IPS-NIHi7 (cell line): ENCODE measurements at regions not wholly inside any gene's neighbourhood (a gene's known extent, or its start where the extent isn't known, plus 50 kb on each side); places are given as distances from the start of the nearest gene placed in this dataset.
"Not testable (repeated sequence)": the region's sequence is repeated elsewhere in the genome, so short reads cannot be mapped to it uniquely, and the experiment has no call there.

ENCODE experiments used
- DNase-seq: peaks from one replicate; pipeline ENCODE4 v3.0.0; 2012; ENCODE audit warnings: mixed read lengths; ENCODE audit errors: extremely low spot score

- DNase-seq, result not testable (repeated sequence)
Observed at GRCh38 chr2:2720806-2721205, 389.7 kb upstream of the MYT1L start.

- no peak for DNase-seq
Observed at GRCh38 chr2:2720351-2720750, 389.3 kb upstream of the MYT1L start.

DNA sequence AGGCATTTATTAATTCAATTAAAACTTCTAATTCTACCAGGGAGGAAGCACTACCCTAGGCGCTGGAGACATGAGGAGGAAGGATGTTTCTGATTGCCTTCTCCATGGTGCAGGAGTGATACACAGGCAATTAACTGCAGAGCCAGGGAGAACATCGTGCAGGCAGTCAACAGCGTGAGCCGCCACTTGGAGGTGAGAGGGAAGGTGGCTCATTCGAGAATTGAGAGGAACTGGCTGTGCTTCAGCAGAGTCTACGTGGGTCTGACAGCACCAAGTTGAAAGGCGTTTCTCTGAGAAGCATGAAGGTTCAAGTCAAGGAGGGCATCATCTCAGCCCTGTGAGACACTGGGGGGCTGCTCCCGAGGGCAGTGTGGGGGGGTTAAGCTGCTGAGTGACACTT, 388.7 kb upstream of the MYT1L start:
- no peak for DNase-seq

DNA sequence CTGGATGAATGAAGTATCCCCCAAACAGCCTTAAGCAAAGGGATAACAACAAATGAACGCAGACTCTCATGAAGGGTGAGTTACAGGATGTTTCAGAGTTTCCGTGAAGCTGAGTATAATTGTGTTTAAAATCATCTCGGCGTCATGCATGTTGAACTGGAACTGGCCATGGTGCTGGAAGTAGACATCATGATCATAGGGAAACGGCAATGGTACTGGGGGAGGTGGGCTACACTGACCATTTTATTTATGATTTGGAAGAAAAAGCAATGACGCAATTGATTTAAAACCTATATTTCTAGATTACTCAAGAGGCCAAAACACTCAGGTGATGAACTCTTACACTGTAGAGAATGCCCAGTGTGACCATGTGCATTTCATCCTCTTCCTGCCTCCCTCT, 387.9 kb upstream of the MYT1L start:
- no peak for DNase-seq

- DNase-seq, result no peak
Observed at GRCh38 chr2:2717406-2717805, 386.3 kb upstream of the MYT1L start.

- no peak for DNase-seq
Observed at GRCh38 chr2:2716771-2717170, 385.7 kb upstream of the MYT1L start.

DNA sequence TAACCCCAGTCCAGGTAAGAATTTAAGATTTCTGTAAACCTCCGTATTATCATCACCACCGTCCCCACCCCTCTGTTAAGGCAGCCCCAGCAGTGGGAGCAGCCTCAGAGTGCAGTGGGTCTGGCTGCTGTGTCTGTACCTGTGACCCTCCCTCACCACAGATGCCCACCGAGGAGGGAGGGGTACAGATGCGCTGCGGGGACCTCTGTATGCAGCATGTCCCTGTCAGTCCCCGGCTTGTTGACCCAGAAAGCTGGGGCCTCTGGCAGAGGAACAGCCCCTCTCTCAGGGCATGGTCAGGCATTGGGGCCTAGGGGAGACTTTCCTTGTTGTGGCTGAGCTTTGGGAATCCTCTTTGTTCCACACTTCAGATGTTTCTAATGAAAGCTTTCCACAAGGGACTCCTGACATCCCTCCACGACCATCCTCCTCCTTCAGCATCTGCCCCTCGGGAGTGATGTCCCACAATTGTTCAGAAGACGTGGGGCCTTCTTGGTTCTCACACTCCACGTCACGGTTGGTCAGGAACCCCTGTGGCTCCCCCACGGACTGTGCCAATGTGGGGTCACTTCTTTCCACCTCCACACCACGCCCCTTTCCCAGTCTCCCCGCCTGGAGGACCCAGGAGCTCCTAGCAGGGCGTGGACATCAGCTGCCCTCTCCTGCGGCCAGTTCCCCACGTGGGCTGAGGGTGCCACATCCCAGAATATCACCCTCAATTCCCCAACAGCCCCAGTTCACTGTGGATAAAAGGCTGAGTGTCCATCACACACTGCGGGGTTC, 384.2 kb upstream of the MYT1L start:
- no peak for DNase-seq

DNA sequence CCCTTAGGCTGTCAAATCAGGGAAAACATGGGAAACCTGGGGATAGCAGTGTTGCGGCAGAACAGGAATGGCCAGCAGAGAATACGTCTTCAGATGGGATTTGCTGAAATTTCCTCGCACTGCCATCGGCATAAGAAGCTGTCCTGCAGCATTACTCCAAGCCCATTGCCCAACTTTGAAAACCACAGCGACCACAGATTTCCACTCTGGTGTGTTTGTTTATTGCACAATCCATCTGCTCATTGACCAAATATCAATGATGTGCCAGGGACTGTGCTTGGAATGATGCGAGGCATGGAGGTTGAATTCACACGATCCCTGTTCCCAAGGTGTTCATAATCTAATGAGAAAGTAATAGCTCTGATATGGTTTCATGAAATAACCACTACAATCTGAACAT, 383.3 kb upstream of the MYT1L start:
- DNase-seq, result no peak

DNA sequence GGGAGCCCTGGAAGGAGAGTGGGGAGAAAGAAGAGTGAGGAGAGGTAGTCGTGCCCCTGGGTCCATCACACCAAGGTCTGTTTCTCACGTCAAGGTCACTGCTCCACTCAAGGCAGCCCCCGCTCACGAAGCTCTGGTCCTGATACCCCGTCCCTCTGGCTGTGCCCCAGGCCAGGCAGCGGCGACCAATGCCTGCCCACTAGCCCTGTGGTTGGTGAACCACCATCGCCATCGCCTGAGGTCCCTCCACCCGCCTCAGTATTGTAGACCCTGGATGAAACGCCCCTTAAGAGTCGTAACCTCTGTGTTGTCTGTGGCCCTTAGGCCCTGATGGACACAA, 378.3 kb upstream of the MYT1L start:
- no peak for DNase-seq

- no peak for DNase-seq
Observed at GRCh38 chr2:2708575-2709430, 377.7 kb upstream of the MYT1L start.

- no peak for DNase-seq
Observed at GRCh38 chr2:2707206-2707991, 376.3 kb upstream of the MYT1L start.

DNA sequence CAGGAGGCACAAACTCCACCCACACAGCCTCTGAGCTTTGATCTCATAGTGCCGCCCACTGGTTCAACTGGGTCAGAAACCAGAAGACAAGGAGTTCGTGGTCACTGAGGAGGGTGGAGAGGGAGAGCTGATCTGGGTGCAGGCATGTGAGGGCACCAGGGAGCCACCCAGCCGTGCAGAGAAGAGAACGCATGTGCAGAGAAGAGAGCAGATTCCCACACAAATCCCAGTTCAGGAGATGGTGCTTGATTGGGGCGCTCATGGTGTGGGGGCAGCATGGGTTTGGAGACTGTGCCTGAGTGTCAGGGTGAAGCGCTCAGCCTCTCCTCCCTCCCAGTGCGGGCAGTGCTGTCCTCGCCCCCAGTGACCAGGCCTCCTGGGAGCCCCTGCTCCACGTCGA, 375.2 kb upstream of the MYT1L start:
- DNase-seq, result no peak

GRCh38 chr2:2705871-2706270, 374.8 kb upstream of the MYT1L start:
- no peak for DNase-seq

- DNase-seq, result no peak
Observed at GRCh38 chr2:2704428-2705090, 373.5 kb upstream of the MYT1L start.

DNA sequence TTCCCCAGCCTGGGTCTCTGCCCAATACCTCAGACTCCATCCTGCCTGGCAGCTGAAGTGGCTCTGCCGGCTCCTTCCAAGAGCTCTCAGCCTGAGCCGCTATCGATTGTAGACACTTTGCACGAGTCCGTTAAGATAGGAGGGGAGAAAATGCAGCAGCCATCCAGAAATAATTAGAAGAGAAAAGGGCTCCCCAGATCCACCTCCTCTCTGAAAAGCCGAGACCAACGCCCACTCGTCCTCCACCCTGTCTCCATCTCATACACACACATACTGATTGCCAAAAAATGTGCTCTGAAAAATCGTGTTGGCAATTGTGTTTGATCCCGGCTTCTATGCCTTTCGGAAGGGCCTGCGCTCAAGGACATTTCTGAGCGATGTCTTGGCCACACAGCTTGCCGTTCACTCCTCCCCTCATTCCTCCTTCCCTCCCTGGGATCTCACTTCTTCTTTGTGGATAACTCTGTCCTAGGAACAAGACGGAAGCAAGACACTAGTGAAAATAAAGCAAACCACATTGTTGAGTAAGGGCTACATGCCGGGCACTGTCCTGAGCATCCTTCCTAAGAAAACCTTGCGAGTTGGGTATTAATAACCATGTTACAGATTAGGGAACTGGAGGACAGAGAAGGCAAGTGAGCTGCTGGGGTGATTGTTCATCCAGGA, 372.8 kb upstream of the MYT1L start:
- DNase-seq, result no peak

DNA sequence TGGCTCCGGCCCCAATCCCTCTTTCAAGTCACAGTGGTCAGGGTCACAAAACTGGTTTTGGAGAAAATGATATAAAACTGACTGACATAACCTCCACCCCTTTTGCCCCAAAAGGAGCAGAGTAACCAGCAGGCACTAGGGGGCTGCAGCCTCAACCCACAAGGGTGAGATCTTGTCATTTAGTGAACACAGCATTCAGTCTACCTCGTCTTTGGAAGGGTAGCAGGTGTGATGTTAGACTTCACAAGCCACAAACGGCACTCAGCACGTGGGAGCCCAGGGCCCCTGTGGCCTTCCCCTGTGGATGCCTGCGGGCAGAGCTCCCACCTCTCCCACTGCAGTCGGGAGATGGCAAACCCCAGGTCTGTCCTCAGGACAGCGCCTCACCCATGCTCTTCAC, 372.1 kb upstream of the MYT1L start:
- DNase-seq, result no peak

- no peak for DNase-seq
Observed at GRCh38 chr2:2702385-2702784, 371.3 kb upstream of the MYT1L start.

GRCh38 chr2:2701813-2702212, 370.7 kb upstream of the MYT1L start:
- DNase-seq, result no peak

DNA sequence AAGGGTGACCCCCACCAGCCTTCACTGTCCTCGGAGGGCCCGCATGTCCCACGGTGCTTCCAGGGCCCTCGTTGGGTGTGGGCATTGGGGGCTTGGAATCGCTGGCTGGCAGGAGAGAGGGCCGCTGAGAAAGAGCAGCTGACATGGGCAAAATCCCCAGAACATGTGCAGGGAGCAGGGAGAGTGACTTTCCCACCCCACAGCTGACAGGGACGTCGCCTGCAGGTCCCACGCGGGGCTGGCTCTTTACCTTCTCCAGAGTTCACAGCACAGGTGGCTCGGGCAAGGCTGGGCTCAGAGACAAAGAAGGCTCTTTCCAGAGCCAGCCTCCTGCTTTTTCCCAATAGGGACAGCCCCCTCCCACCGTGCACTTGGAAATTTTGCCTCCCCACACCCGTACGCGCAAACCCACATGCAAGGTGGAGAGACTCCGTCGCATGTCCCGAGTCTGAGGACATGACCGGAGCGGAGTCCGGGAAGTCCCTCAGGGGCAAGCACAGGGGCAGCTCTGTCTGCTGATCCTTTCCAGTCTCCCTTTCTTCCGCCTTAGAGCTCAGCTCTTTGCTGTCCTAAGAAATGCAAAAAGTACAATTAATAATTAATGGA, 370.2 kb upstream of the MYT1L start:
- DNase-seq, result no peak

GRCh38 chr2:2699121-2699505, 368.0 kb upstream of the MYT1L start:
- peak; percentile 47 for DNase-seq
